ENCODE measurements at regions not wholly inside any gene's neighbourhood (a gene's known extent, or its start where the extent isn't known, plus 50 kb on each side); places are given as distances from the start of the nearest gene placed in this dataset.
"Not testable (repeated sequence)": the region's sequence is repeated elsewhere in the genome, so short reads cannot be mapped to it uniquely, and the experiment has no call there.

DNA sequence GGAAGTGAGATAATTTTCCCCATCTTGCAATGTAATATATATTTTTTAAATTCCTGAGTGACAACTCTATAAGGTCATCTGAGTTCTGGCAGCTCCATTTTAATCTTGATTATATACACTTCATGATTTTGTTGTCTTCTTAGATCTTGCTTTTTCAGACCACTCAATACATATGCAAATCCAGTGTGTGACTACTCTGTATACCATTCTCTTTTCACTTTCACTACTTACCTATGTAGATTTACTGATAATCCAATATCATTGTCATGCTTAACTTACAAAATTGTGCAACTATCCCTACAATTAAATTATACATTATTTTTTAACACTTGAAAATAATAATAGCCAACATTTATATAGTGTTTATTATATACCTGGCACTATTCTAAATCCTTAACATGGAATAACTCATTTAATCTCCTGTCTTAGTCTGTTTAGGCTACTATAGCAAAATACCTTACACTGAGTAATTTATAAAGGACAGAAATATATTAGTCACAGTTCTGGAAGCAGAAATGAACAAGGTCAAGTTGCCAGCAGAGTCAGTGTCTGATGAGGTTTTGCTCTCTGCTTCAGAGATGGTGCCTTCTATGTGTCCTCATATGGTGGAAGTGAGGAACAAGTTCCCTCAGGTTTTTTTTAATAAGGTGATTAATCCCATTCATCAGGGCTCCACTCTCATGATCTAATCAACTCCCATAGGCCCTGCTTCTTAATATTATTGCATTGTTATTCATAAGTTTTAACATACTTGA is 338.5 kb downstream of the TUSC7 start:
- no peak overlapping the region for H3K27ac ChIP-seq
- H3K36me3 ChIP-seq = no peaks in the 10 kb centered on the region
- no peaks in the 10 kb centered on the region for H3K9me3 ChIP-seq (ENCODE audit: low read depth)
- no peaks in the 10 kb centered on the region for H3K27me3 ChIP-seq
- H3K4me3 ChIP-seq = no peak overlapping the region
- DNase-seq (ENCODE audit: low read depth in 1 of 2, low spot score in 1 of 2) = no peak
- TF ChIP-seq, protein P1, sequence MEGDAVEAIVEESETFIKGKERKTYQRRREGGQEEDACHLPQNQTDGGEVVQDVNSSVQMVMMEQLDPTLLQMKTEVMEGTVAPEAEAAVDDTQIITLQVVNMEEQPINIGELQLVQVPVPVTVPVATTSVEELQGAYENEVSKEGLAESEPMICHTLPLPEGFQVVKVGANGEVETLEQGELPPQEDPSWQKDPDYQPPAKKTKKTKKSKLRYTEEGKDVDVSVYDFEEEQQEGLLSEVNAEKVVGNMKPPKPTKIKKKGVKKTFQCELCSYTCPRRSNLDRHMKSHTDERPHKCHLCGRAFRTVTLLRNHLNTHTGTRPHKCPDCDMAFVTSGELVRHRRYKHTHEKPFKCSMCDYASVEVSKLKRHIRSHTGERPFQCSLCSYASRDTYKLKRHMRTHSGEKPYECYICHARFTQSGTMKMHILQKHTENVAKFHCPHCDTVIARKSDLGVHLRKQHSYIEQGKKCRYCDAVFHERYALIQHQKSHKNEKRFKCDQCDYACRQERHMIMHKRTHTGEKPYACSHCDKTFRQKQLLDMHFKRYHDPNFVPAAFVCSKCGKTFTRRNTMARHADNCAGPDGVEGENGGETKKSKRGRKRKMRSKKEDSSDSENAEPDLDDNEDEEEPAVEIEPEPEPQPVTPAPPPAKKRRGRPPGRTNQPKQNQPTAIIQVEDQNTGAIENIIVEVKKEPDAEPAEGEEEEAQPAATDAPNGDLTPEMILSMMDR (IDR thresholded peaks at IDR 0.05; ENCODE audit: low read depth, low read length) = no peak
- no peaks in the 10 kb centered on the region for H3K4me1 ChIP-seq (ENCODE audit: low read depth)

GRCh38 chr3:117052395-117052794 is 342.8 kb downstream of the TUSC7 start:
- H3K27ac ChIP-seq = no peak overlapping the region
- no peak overlapping the region for H3K4me3 ChIP-seq
- DNase-seq (ENCODE audit: low read depth in 1 of 2, low spot score in 1 of 2) = no peak
- H3K36me3 ChIP-seq = no peaks in the 10 kb centered on the region
- TF ChIP-seq, protein P1 (IDR thresholded peaks at IDR 0.05; ENCODE audit: low read depth, low read length) = no peak
- no peaks in the 10 kb centered on the region for H3K9me3 ChIP-seq (ENCODE audit: low read depth)
- no peaks in the 10 kb centered on the region for H3K27me3 ChIP-seq
- H3K4me1 ChIP-seq (ENCODE audit: low read depth) = no peaks in the 10 kb centered on the region

DNA sequence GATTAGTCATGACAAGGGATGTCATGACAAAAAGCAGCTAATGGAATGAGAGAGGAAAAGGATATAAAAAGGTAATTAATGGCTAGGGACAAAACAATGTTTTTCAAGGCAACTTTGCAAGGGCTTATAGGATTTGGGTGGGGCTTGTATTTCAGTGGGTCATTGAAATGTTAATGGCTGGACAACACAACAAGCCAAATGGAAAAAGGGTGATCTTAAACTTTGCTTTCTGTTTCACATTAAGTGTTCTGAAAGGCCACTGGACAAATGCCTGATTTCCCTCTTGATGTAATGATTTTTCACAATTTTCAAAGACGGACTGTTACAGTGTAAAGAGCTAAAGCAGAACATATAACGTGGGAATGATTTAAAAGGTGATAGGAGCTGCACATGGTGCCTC is 345.0 kb downstream of the TUSC7 start:
- Histone ChIP-seq H3K4me1 (ENCODE audit: low read depth) (no peaks in the 10 kb centered on the region), H3K36me3 (no peaks in the 10 kb centered on the region)

DNA sequence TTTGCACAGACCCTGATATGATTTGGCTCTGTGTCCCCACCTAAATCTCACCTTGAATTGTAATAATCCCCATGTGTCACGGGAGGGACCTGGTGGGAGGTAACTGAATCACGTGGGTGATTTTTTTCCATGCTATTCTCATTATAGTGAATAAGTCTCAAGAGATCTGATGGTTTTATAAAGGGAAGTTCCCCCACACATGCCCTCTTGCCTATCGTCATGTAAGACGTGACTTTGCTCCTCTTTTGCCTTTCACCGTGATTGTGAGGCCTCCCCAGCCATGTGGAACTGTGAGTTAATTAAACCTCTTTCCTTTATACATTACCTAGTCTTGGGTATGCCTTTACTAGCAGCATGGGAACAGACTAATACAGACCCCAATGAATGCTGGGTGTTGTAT is 347.4 kb downstream of the TUSC7 start:
- not testable (repeated sequence) for H3K9me3 ChIP-seq (ENCODE audit: low read depth)

More for the DNA sequence above, 345.0 kb downstream of the TUSC7 start:
- no peak for DNase-seq (ENCODE audit: low read depth in 1 of 2, low spot score in 1 of 2)
- no peak overlapping the region for H3K4me3 ChIP-seq
- TF ChIP-seq, protein P1 (IDR thresholded peaks at IDR 0.05; ENCODE audit: low read depth, low read length) = no peak
- no peak overlapping the region for H3K27ac ChIP-seq
- no peaks in the 10 kb centered on the region for H3K9me3 ChIP-seq (ENCODE audit: low read depth)
- no peaks in the 10 kb centered on the region for H3K27me3 ChIP-seq

DNA sequence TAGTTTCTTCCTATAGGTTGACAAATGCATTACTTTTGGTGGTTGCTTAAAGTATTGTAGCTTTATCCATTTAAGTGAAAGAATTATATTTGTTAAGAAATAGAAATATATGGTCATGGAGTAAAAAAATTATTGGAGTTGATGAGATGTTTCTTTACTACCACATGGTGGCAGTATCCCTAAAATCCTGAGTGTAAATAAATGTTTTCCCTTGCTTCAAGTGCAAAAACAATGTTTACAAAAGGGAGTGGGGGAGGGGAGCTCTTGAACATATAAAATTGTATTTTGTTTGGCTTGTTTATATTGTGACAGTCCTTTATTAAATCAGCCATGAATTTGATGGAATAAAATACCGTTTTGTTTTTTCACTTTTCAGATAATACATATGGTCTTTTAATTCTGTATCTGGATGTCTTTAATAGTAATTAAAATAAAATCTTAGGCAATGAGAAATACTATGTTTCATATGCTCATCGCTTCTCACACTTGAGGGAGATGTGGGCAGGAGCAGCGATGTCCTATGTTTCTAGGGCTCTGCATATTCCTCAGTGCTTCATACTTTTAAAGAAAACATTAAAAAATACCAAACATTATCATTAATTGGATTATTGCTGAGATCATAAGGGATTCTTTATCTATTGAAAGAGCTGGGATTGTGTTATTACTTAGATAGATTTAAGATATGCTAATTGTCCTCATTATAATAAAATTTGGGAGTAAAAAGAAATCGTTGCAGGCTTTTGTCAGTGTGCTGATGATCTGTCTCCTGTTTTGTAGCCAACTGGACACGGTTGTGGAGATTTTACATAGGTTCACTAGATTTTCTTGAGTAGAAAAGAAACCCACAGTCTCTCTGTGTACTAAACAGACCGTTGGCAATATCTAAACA is 349.7 kb downstream of the TUSC7 start:
- TF ChIP-seq, protein P1 (IDR thresholded peaks at IDR 0.05; ENCODE audit: low read depth, low read length) = peak; percentile 48
- Histone ChIP-seq H3K4me3 (no peak overlapping the region), H3K4me1 (ENCODE audit: low read depth) (peaks cover 4% of the 10 kb centered on the region), H3K9me3 (ENCODE audit: low read depth) (no peaks in the 10 kb centered on the region), H3K27ac (no peak overlapping the region), H3K27me3 (no peaks in the 10 kb centered on the region), H3K36me3 (no peaks in the 10 kb centered on the region)
- DNase-seq (ENCODE audit: low read depth in 1 of 2, low spot score in 1 of 2) = peak; percentile 43 to 52

More for the DNA sequence above, 347.4 kb downstream of the TUSC7 start:
- H3K36me3 ChIP-seq; H3K27ac ChIP-seq; H3K4me1 ChIP-seq (ENCODE audit: low read depth); DNase-seq (ENCODE audit: low read depth in 1 of 2, low spot score in 1 of 2); H3K4me3 ChIP-seq; H3K27me3 ChIP-seq: not testable (repeated sequence)

DNA sequence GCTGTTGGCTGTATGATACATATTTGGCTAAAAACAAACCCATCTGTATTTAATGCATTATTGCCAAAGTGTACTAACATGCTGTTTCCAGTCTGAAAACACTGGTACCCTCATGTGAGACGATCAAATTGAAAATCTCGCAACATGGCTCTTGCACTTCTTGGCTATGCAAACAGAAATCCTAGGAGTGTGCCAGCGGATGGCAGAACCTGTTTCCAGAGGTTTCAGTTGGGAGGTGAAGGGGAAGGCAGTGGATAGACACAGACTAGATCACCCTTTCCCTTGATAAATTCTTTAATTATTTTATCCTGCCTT is 350.3 kb downstream of the TUSC7 start:
- no peaks in the 10 kb centered on the region for H3K9me3 ChIP-seq (ENCODE audit: low read depth)
- H3K4me1 ChIP-seq (ENCODE audit: low read depth) = peaks cover 5% of the 10 kb centered on the region
- H3K27me3 ChIP-seq = no peaks in the 10 kb centered on the region
- no peak overlapping the region for H3K27ac ChIP-seq
- DNase-seq (ENCODE audit: low read depth in 1 of 2, low spot score in 1 of 2) = no peak
- TF ChIP-seq, protein P1 (IDR thresholded peaks at IDR 0.05; ENCODE audit: low read depth, low read length) = no peak
- H3K4me3 ChIP-seq = no peak overlapping the region
- H3K36me3 ChIP-seq = no peaks in the 10 kb centered on the region

Measured in cardiac muscle cell (in vitro differentiated cells and primary cell).